GM12891 (cell line): ENCODE measurements at regions not wholly inside any gene's neighbourhood (a gene's known extent, or its start where the extent isn't known, plus 50 kb on each side); places are given as distances from the start of the nearest gene placed in this dataset.

Experiments
- POLR2A ChIP-seq: IDR thresholded peaks from 2 replicates; pipeline ENCODE4 v1.6.1; 2011; ENCODE audit warnings: low read depth, low read length, control low read depth
- POLR2AphosphoS5 ChIP-seq: IDR thresholded peaks from 2 replicates; pipeline ENCODE4 v1.6.1; 2011; ENCODE audit warnings: low read depth, low read length, control low read depth
- POU2F2 ChIP-seq: IDR thresholded peaks from 2 replicates; pipeline ENCODE4 v1.6.1; 2011; ENCODE audit warnings: low read depth, mild to moderate bottlenecking, control low read depth, low read length, moderate library complexity
- SPI1 ChIP-seq: IDR thresholded peaks from 2 replicates; pipeline ENCODE4 v1.6.1; 2011; ENCODE audit warnings: low read depth, low read length, control low read depth

- TF ChIP-seq POLR2AphosphoS5 (no peak), POU2F2 (no peak), SPI1 (no peak), POLR2A (no peak)
Observed at GRCh38 chr17:69948406-69948805, 126.6 kb upstream of the KCNJ16 start.
